HEK293T (cell line): ENCODE measurements at regions not wholly inside any gene's neighbourhood (a gene's known extent, or its start where the extent isn't known, plus 50 kb on each side); places are given as distances from the start of the nearest gene placed in this dataset.

ENCODE experiments used
- CTCF ChIA-PET: fragments of 350-600 bp; formaldehyde crosslinking; extraction: SDS; loops from one replicate; lab custom pipeline; 2021; ENCODE audit warnings: antibody characterized with exemption, inconsistent platforms; lab: Yijun Ruan, JAX
- POLR2A ChIA-PET: fragments of 350-600 bp; formaldehyde crosslinking; extraction: SDS; loops from one replicate; lab custom pipeline; 2020; ENCODE audit warnings: antibody characterized with exemption, inconsistent platforms; lab: Yijun Ruan, JAX
- DNase-seq: peaks from one replicate; pipeline ENCODE4 v3.0.0; 2012; ENCODE audit warnings: mixed read lengths; ENCODE audit errors: extremely low spot score
- ARNT ChIP-seq: fragments of 450-650 bp; IDR thresholded peaks from 2 replicates; pipeline ENCODE4 v1.6.1; 2017; ENCODE audit warnings: mild to moderate bottlenecking
- BHLHE40 ChIP-seq: fragments of 450-650 bp; IDR thresholded peaks from 2 replicates; pipeline ENCODE4 v1.6.1; 2016; ENCODE audit warnings: mild to moderate bottlenecking, moderate library complexity, borderline replicate concordance
- CTBP1 ChIP-seq: fragments of 450-650 bp; IDR thresholded peaks from 2 replicates; pipeline ENCODE4 v1.6.1; 2016; ENCODE audit warnings: borderline replicate concordance
- ELF4 ChIP-seq: fragments of 450-650 bp; IDR thresholded peaks from 2 replicates; pipeline ENCODE4 v1.6.1; 2017; ENCODE audit warnings: antibody characterized with exemption
- FOXA1 ChIP-seq: fragments of 450-650 bp; IDR thresholded peaks from 2 replicates; pipeline ENCODE4 v1.6.1; 2016; ENCODE audit warnings: mild to moderate bottlenecking
- FOXK2 ChIP-seq: fragments of 450-650 bp; IDR thresholded peaks from 2 replicates; pipeline ENCODE4 v1.6.1; 2016; ENCODE audit warnings: mild to moderate bottlenecking
- FOXM1 ChIP-seq: fragments of 450-650 bp; IDR thresholded peaks from 2 replicates; pipeline ENCODE4 v1.6.1; 2017; ENCODE audit warnings: mild to moderate bottlenecking, borderline replicate concordance
- HDGF ChIP-seq: fragments of 450-650 bp; IDR thresholded peaks from 2 replicates; pipeline ENCODE4 v1.6.1; 2017; ENCODE audit warnings: antibody characterized with exemption, borderline replicate concordance
- L3MBTL2 ChIP-seq: fragments of 450-650 bp; conservative IDR thresholded peaks from 2 replicates; pipeline ENCODE4 v1.6.1; 2016; ENCODE audit warnings: mild to moderate bottlenecking
- LEF1 ChIP-seq: fragments of 450-650 bp; IDR thresholded peaks from 2 replicates; pipeline ENCODE4 v1.6.1; 2017; ENCODE audit warnings: mild to moderate bottlenecking, borderline replicate concordance
- NFRKB ChIP-seq: fragments of 450-650 bp; IDR thresholded peaks from 2 replicates; pipeline ENCODE4 v1.6.1; 2016; ENCODE audit warnings: mild to moderate bottlenecking, moderate library complexity
- SP1 ChIP-seq: fragments of 450-650 bp; IDR thresholded peaks from 2 replicates; pipeline ENCODE4 v1.6.1; 2017
- SUZ12 ChIP-seq: fragments of 450-650 bp; IDR thresholded peaks from 2 replicates; pipeline ENCODE4 v1.6.1; 2016; ENCODE audit warnings: mild to moderate bottlenecking
- TARDBP ChIP-seq: fragments of 450-650 bp; IDR thresholded peaks from 2 replicates; pipeline ENCODE4 v1.6.1; 2016
- ZNF384 ChIP-seq: fragments of 450-650 bp; IDR thresholded peaks from 2 replicates; pipeline ENCODE4 v1.6.1; 2016
- TF ChIP-seq, protein P1 (sequence below): fragments of 450-650 bp; IDR thresholded peaks from 2 replicates; pipeline ENCODE4 v1.6.1; 2016

DNA sequence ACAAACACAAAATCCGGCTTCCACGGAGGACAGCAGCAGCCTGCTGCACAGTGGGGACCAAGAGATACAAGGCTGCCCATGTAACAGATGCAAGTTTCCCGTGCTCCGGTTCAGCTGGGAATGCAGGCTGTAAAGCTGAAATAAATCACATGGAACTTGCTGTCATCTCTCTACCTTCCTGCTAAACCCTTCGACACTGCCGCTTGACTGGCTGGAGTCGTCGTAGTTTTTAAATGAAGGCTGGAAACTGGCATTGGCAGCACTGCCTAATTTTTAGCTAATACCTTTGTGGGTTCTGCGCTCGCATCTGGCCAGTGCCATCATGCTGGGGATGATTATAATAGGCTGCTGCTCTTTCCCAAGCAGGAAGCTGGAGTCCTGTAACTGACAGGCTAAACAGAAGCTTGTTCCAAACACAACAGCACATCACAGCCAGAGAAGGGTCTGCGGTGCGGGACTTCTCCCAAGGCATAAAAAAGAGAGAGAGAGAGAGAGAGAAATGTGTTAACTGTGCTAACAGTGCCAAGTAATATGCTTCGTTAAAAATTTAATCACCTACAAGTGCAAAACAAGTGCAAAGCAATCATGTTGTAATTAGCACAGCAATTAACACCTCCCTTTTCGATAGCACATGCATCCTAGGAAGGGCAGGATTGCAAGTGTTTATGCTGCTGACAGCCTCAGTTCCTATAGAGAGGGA lies 146.1 kb downstream of the TFAP2A start:
- TF ChIP-seq, protein P1, sequence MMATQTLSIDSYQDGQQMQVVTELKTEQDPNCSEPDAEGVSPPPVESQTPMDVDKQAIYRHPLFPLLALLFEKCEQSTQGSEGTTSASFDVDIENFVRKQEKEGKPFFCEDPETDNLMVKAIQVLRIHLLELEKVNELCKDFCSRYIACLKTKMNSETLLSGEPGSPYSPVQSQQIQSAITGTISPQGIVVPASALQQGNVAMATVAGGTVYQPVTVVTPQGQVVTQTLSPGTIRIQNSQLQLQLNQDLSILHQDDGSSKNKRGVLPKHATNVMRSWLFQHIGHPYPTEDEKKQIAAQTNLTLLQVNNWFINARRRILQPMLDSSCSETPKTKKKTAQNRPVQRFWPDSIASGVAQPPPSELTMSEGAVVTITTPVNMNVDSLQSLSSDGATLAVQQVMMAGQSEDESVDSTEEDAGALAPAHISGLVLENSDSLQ = no peak
- TF ChIP-seq ARNT = no peak
- no peak for TF ChIP-seq L3MBTL2
- TF ChIP-seq FOXM1 = no peak
- no peak for TF ChIP-seq NFRKB
- TF ChIP-seq FOXA1 = no peak
- TF ChIP-seq LEF1 = no peak
- no peak for TF ChIP-seq SP1
- no peak for TF ChIP-seq CTBP1
- no peak for TF ChIP-seq SUZ12
- TF ChIP-seq ZNF384 = no peak
- TF ChIP-seq BHLHE40 = no peak
- ChIA-PET CTCF (no interaction called here), POLR2A (no interaction called here)
- DNase-seq = no peak

DNA sequence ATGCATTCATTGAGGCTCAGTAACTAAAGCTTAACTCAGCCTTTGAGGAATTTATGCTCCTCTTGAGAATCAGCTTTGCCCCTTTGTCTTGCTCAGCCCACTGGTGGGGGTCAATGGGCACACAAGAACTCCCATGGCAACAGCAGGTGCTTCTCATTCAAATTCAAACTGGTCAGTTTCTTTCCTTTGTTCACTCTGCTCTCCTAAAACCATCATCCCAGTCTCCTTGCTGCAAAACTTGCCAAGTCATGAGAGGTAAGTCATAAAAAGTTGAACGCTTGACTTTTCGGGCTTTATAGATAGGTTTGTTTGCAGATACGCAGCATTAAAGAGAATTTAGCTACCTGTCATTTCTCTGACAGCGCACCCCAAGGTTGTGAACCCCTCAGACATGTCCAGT lies 146.8 kb downstream of the TFAP2A start:
- ChIA-PET POLR2A (no interaction called here), CTCF (no interaction called here)
- no peak for DNase-seq
- no peak for TF ChIP-seq TARDBP
- TF ChIP-seq CTBP1 = no peak
- TF ChIP-seq ZNF384 = no peak
- no peak for TF ChIP-seq FOXM1
- TF ChIP-seq, protein P1 = no peak
- no peak for TF ChIP-seq ELF4
- TF ChIP-seq FOXA1 = no peak
- TF ChIP-seq BHLHE40 = no peak
- no peak for TF ChIP-seq ARNT
- TF ChIP-seq NFRKB = no peak
- TF ChIP-seq FOXK2 = no peak

GRCh38 chr6:10266462-10266861 lies 148.4 kb downstream of the TFAP2A start:
- ChIA-PET CTCF (interaction anchor here (0.7 kb wide), 1 partner anchor 13 kb away, joined by 3 read pairs; no protein-coding TSS in a partner anchor), POLR2A (no interaction called here)
- TF ChIP-seq ELF4 (no peak), NFRKB (no peak), LEF1 (no peak), CTBP1 (no peak), SP1 (no peak), ARNT (no peak), TARDBP (no peak), FOXK2 (no peak), L3MBTL2 (no peak), FOXM1 (no peak), HDGF (no peak)
- no peak for DNase-seq

- POLR2A ChIA-PET = no interaction called here
- DNase-seq = no peak
- CTCF ChIA-PET = interaction anchor here (0.7 kb wide), 1 partner anchor 13 kb away, joined by 3 read pairs; no protein-coding TSS in a partner anchor
- TF ChIP-seq FOXM1 (no peak), ARNT (no peak), SP1 (no peak), LEF1 (no peak), L3MBTL2 (no peak)
Measured at GRCh38 chr6:10266061-10266460, 148.8 kb downstream of the TFAP2A start.

- no peak for TF ChIP-seq NFRKB
- no peak for TF ChIP-seq CTBP1
- no peak for TF ChIP-seq FOXA1
- no peak for TF ChIP-seq SP1
- no peak for TF ChIP-seq SUZ12
- no peak for TF ChIP-seq L3MBTL2
- no peak for TF ChIP-seq TARDBP
- no peak for TF ChIP-seq BHLHE40
- TF ChIP-seq HDGF = no peak
- no peak for TF ChIP-seq ZNF384
- TF ChIP-seq, protein P1 = no peak
- TF ChIP-seq LEF1 = no peak
- no peak for TF ChIP-seq ELF4
- TF ChIP-seq FOXM1 = no peak
- no peak for TF ChIP-seq FOXK2
- TF ChIP-seq ARNT = no peak
- POLR2A ChIA-PET = no interaction called here
- DNase-seq = no peak
- CTCF ChIA-PET = no interaction called here
Measured at GRCh38 chr6:10262505-10262904, 152.4 kb downstream of the TFAP2A start.

GRCh38 chr6:10259671-10260070 lies 155.2 kb downstream of the TFAP2A start:
- ChIA-PET POLR2A (no interaction called here), CTCF (no interaction called here)
- TF ChIP-seq, protein P1 = no peak
- TF ChIP-seq HDGF (no peak), ELF4 (no peak), CTBP1 (no peak), FOXA1 (no peak), ZNF384 (no peak)
- DNase-seq = no peak
